RCC 7860 (cell line): ENCODE measurements at regions not wholly inside any gene's neighbourhood (a gene's known extent, or its start where the extent isn't known, plus 50 kb on each side); places are given as distances from the start of the nearest gene placed in this dataset.
A peak's percentile ranks its signal among the peaks of the same experiment; 100 is the strongest.
"Not testable (repeated sequence)": the region's sequence is repeated elsewhere in the genome, so short reads cannot be mapped to it uniquely, and the experiment has no call there.

Experiments used
- DNase-seq: peaks from one replicate; pipeline ENCODE4 v3.0.0-alpha.2; 2015; ENCODE audit warnings: low spot score
- FAIRE-seq: peaks from 2 replicates; lab custom pipeline; 2012; peaks lifted over from hg19 to GRCh38; lab: Jason Lieb, UNC

GRCh38 chr2:234702731-234703225 is 205.9 kb upstream of the ARL4C start:
- no peak for DNase-seq
- FAIRE-seq: no peak

DNA sequence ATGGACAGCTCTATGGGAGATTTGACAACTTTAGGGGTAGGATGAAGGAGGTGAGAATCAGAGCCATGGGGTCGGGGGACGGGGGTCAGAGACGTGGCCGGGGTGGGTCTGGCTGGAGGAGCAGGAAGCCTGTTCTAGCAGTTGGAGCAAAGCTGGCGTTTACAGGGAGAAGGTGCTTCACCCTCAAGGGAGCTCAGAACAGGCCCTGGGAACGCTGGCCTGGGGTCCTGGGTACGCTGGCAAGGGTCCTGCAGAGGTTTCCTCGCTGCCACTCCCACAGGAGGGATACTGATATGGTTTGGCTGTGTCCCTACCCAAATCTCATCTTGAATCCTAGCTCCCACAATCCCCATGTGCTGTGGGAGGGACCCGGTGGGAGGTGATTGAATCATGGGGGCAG is 205.0 kb upstream of the ARL4C start:
- no peak for FAIRE-seq
- DNase-seq: no peak

DNA sequence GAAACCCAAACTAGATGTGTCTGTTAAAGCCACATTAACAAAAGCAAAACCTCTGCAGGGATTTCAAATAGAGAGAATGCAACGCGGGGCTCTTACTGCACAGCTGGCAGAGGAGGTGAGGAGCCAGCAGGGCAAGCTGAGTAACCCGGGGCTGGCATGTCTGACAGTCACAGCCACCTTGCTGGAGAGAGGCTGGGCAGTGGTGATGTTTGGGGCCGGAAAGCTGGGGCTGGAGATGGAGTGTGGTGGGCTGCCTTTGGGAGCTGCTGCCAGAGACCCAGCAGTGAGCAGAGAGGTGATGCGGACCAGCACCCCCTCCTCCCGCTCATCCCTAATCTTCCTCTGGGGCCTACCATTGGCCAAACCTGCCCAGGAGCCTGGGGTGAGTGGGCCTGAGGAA is 204.5 kb upstream of the ARL4C start:
- FAIRE-seq: no peak
- no peak for DNase-seq

GRCh38 chr2:234699456-234699855 is 202.6 kb upstream of the ARL4C start:
- DNase-seq: no peak
- FAIRE-seq: no peak

DNA sequence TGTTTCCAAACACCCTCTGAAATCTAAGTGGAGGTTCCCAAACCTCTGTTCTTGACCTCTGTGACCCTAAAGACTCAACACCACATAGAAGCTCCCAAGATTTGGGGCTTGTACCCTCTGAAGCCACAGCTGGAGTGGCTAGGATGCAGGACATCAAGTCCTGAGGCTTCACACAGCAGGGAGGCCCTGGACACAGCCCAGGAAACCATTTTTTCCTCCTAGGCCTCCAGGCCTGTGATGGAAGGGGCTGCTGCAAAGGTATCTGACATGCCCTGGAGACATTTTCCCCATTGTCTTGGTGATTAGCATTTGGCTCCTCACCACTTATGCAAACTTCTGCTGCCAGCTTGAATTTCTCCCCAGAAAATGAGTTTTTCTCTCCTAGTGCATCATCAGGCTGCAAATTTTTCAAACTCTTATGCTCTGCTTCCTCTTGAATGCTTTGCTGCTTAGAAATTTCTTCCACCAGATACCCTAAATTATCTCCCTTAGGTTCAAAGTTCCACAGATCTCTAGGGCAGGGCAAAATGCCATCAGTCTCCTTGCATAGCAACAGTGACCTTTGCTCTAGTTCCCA is 200.5 kb upstream of the ARL4C start:
- DNase-seq, FAIRE-seq: not testable (repeated sequence)

GRCh38 chr2:234695981-234696380 is 199.1 kb upstream of the ARL4C start:
- FAIRE-seq: no peak
- DNase-seq: no peak

GRCh38 chr2:234694244-234695013 is 197.5 kb upstream of the ARL4C start:
- FAIRE-seq: peak; percentile 46
- peak; percentile 49 for DNase-seq

DNA sequence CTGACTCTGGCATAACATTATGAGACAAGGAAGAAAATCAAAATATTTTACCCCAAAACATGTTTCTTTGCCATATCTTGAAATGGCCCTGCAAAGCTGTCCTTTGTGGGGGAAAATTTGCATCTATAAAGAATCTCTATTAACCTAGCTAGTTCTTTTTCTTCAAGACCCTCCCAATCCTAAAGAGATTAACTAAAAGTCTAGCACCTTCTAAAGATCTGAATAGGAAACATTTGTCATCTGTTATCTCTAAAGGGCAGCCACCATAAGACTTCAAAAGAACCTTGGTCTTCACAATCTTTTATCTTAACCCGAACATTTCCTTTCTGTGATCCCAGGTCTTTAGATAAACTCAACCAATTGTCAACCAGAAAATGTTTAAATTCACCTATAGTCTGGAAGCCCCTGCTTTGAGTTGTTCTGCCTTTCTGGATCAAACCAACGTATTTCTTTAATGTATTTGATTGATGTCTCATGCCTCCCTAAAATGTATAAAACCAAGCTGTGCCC is 196.9 kb upstream of the ARL4C start:
- not testable (repeated sequence) for FAIRE-seq, DNase-seq

DNA sequence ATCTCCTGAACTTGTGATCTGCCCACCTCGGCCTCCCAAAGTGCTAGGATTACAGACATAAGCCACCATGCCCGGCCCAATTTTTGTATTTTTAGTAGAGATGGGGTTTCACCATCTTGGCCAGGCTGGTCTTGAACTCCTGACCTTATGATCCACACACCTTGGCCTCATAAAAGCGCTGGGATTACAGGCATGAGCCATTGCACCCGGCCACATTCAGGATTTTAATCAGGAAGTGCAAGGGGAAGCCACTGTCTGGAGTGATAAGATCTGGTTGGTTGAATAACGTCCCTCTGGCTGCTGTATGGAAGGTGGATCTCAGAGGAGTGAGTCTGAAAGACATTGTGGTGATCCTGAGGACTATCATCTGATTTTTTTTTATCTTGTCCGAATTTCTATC is 196.3 kb upstream of the ARL4C start:
- DNase-seq, FAIRE-seq: not testable (repeated sequence)

GRCh38 chr2:234691968-234692955 is 195.4 kb upstream of the ARL4C start:
- FAIRE-seq (no peak), DNase-seq (no peak)

- DNase-seq (no peak), FAIRE-seq (no peak)
Observed at GRCh38 chr2:234691214-234691575, 194.3 kb upstream of the ARL4C start.

DNA sequence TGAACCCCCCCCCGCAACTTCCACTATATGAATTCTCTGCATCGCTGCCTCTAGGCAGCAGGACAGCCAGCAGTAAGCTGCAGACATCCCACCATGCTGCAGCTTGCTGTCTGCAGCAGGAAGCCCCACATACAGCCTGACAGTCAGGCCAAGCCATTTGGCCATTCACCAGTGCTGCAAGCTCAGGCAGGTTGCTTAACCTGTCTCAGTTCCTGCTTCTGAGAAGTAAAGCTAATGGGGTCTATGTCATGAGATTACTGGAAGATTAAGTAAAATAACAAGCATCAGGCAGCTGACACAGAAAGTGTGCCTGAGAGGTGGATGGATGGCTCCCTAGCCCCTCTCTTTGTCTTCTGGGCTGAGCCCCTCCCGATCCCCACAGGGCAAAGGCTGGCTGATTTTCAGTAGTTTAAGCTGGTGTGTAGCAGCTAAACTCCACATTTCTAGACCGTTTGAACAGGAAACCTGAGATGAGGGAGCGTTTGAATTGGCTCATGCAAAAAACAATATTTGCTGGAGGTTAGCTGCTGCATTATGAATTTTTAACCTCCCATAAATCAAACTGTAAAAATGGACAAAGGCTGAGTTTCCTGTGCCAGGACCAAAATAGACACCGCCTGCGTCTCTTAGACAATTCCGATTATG is 193.8 kb upstream of the ARL4C start:
- FAIRE-seq: no peak
- DNase-seq: no peak

- FAIRE-seq (no peak), DNase-seq (no peak)
Observed at GRCh38 chr2:234689911-234690379, 193.1 kb upstream of the ARL4C start.

GRCh38 chr2:234687718-234688475 is 191.0 kb upstream of the ARL4C start:
- no peak for FAIRE-seq
- DNase-seq: no peak

DNA sequence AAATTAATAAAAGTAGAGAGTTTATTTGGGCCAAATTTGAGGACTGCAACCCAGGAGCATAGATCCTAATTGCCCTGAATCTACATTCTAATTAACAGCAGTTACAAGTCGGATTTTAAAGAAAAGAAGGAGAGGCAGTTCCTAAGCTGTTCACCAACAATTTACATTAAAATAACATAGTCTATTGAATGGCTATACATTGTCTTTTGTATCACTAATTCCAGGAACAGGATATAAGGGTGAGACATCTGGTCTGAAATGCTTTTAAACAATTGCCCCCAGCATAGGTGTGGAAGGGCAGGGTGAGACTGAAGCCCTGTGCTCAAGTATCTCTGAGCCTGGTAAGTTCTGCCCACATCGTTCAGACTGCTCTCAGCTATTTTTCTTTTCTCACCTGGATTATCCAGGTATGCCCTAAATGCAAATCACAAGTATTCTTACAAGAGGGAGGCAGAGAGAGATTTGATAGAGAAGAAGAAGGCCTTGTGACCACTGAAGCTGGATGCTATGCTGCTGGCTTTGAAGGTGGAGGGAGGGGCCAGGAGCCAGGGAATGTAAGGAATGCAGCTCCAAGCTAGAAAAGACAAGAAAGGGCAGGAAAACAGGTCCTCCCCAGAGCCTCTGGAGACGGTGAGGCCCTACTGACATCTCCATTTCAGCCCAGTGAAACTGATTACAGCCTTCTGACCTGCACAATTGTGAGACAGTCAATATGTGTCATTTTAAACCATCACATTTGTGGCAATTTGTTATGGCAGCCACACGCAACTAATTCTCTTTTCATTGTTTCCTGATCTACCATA is 189.4 kb upstream of the ARL4C start:
- FAIRE-seq: no peak
- peak; percentile 48 for DNase-seq

- no peak for DNase-seq
- FAIRE-seq: no peak
Observed at GRCh38 chr2:234684466-234684865, 187.6 kb upstream of the ARL4C start.

DNA sequence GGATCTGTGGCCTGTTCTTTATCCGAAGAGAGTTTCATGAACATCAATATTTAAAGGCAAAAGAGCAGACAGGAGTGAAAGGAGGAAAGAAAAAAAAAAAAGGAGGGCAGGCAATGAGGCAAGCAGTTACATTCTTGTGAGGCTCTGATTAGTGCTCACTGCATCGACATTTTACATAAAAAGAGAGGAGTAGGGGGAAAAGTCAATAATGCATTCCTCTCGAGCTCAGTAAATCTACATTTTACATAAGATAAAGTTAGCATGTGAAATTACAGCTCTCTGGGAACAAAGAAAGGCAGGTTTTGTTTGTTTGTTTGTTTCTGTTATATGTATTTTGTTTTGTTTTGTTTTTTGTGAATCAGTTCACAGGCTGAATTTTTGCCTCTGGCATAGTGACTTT is 187.1 kb upstream of the ARL4C start:
- no peak for FAIRE-seq

DNA sequence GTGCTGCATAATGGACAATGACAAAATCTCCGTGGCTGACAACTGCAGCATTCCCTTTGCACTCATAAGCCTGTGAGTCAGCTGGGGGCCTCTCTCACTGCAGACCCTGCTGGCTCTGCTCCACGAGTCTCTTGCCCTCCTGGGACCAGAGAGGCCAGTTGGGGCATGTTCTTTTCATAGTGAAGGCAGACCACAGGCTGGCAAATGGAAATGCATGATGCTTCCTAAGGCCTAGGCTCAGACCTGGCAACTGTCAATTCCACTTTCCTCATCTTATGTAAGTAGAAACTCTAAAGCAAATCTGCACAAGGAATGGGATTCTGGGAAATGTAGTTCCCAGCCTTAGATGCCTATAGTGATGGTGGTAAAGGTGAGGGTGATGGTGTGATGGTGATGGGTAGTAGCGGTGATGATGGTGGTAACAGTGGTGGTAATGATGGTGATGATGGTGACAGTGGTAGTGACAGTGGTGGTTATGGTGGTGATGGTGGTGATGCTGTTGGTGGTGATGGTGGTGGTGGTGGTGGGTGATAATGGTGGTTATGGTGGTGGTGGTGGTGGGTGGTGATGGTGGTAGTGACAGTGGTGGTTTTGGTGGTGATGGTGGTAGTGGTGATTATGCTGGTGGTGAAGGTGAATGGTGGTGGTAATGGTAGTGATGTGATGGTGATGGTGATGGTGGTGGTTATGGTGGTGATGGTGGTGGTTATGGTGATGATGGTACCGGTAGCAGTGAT is 185.8 kb upstream of the ARL4C start:
- FAIRE-seq: no peak
- peak; percentile 59 for DNase-seq

More for the DNA sequence above, 187.1 kb upstream of the ARL4C start:
- DNase-seq: no peak
